IMR-90 (cell line): ENCODE measurements at regions not wholly inside any gene's neighbourhood (a gene's known extent, or its start where the extent isn't known, plus 50 kb on each side); places are given as distances from the start of the nearest gene placed in this dataset.

Experiments
- ATAC-seq: fragments of 200-7000 bp; cut with Tn5 transposase; 2 replicates; pipeline ENCODE4 v1.9.1; 2020; ENCODE audit warnings: low read depth, mild to moderate bottlenecking, moderate library complexity
- BruUV-seq: library from RNA; stranded (reverse); fragments of 400-500 nt; replicated peaks from 2 replicates; lab custom pipeline; 2021; lab: Mats Ljungman, UMichigan
- CTCF ChIA-PET: fragments of 300-600 bp; formaldehyde crosslinking; extraction: SDS; loops from one replicate; lab custom pipeline; 2021; ENCODE audit warnings: antibody characterized with exemption; lab: Yijun Ruan, JAX
- POLR2A ChIA-PET: fragments of 300-600 bp; sonication (Branson Sonifier 250); formaldehyde crosslinking; loops from one replicate; lab custom pipeline; 2022; ENCODE audit warnings: antibody characterized with exemption; ENCODE audit not compliant: unreplicated experiment; lab: Charles Lee
- DNase-seq: peaks from one replicate; pipeline ENCODE4 v3.0.0; 2013
- H2AFZ ChIP-seq: replicated peaks from 2 replicates; pipeline ENCODE3; 2013; ENCODE audit warnings: low read length, mild to moderate bottlenecking; ENCODE audit not compliant: poor library complexity
- H2AK5ac ChIP-seq: 2 replicates; pipeline ENCODE4 v1.6.1; 2013; ENCODE audit warnings: low read depth, low read length, inconsistent platforms
- H2AK9ac ChIP-seq: replicated peaks from 2 replicates; pipeline ENCODE3; 2013; ENCODE audit warnings: mild to moderate bottlenecking, low read depth, low read length, moderate library complexity; ENCODE audit not compliant: poor library complexity
- H2BK120ac ChIP-seq: 2 replicates; pipeline ENCODE4 v1.6.1; 2013; ENCODE audit warnings: low read depth, low read length, inconsistent platforms
- H2BK15ac ChIP-seq: 3 replicates; pipeline ENCODE4 v1.6.1; 2013; ENCODE audit warnings: low read depth, low read length, inconsistent platforms
- H2BK20ac ChIP-seq: 2 replicates; pipeline ENCODE4 v1.6.1; 2013; ENCODE audit warnings: low read depth, mild to moderate bottlenecking, inconsistent platforms, low read length, moderate library complexity
- H2BK5ac ChIP-seq: 2 replicates; pipeline ENCODE4 v1.6.1; 2013; ENCODE audit warnings: mild to moderate bottlenecking, low read depth, low read length, inconsistent platforms; ENCODE audit not compliant: poor library complexity, severe bottlenecking
- H3K14ac ChIP-seq: replicated peaks from 2 replicates; pipeline ENCODE4 v1.6.1; 2013; ENCODE audit warnings: low read depth, low read length, inconsistent platforms
- H3K18ac ChIP-seq: 2 replicates; pipeline ENCODE4 v1.6.1; 2013; ENCODE audit warnings: low read depth, low read length, control low read depth
- H3K23ac ChIP-seq: 2 replicates; pipeline ENCODE4 v1.6.1; 2013; ENCODE audit warnings: low read depth, low read length, inconsistent platforms
- H3K27ac ChIP-seq: 2 replicates; pipeline ENCODE4 v1.5.1; 2013; ENCODE audit warnings: mild to moderate bottlenecking, control low read depth, low read length; ENCODE audit not compliant: insufficient read depth
- H3K27me3 ChIP-seq: 2 replicates; pipeline ENCODE4 v1.6.1; 2013; ENCODE audit warnings: low read length; ENCODE audit not compliant: control insufficient read depth, insufficient read depth
- H3K36me3 ChIP-seq: 2 replicates; pipeline ENCODE4 v1.6.1; 2013; ENCODE audit warnings: low read length, mixed read lengths; ENCODE audit not compliant: control insufficient read depth, insufficient read depth
- H3K4ac ChIP-seq: 2 replicates; pipeline ENCODE4 v1.6.1; 2013; ENCODE audit warnings: low read depth, low read length, inconsistent platforms
- H3K4me1 ChIP-seq: 2 replicates; pipeline ENCODE4 v1.6.1; 2013; ENCODE audit warnings: low read length, mixed read lengths; ENCODE audit not compliant: control insufficient read depth, insufficient read depth
- H3K4me2 ChIP-seq: 2 replicates; pipeline ENCODE4 v1.6.1; 2013; ENCODE audit warnings: low read depth, mild to moderate bottlenecking, control low read depth, low read length, moderate library complexity
- H3K4me3 ChIP-seq: 2 replicates; pipeline ENCODE4 v1.5.1; 2013; ENCODE audit warnings: low read depth, mild to moderate bottlenecking, control low read depth, low read length, moderate library complexity; ENCODE audit not compliant: insufficient read depth
- H3K56ac ChIP-seq: 2 replicates; pipeline ENCODE4 v1.6.1; 2013; ENCODE audit warnings: low read length, inconsistent platforms; ENCODE audit not compliant: insufficient read depth; ENCODE audit errors: extremely low read depth
- H3K79me1 ChIP-seq, 2 experiments: 2 replicates each; pipeline ENCODE4 v1.6.1; 2013; ENCODE audit warnings: low read length in 2 of 2, inconsistent platforms in 1 of 2, low read depth in 1 of 2
- H3K9ac ChIP-seq: 2 replicates; pipeline ENCODE4 v1.6.1; 2013; ENCODE audit warnings: low read depth, low read length, control low read depth
- H3K9me1 ChIP-seq: 2 replicates; pipeline ENCODE4 v1.6.1; 2013; ENCODE audit warnings: low read length, inconsistent platforms; ENCODE audit not compliant: insufficient read depth
- H3K9me3 ChIP-seq: 2 replicates; pipeline ENCODE4 v1.6.1; 2013; ENCODE audit warnings: low read length; ENCODE audit not compliant: control insufficient read depth, insufficient read depth
- H4K20me1 ChIP-seq: 2 replicates; pipeline ENCODE4 v1.6.1; 2013; ENCODE audit warnings: low read length, inconsistent platforms; ENCODE audit not compliant: insufficient read depth
- H4K5ac ChIP-seq: 2 replicates; pipeline ENCODE4 v1.6.1; 2013; ENCODE audit warnings: mild to moderate bottlenecking, low read depth, low read length, control low read depth
- H4K8ac ChIP-seq, 2 experiments: 2 replicates each; pipeline ENCODE4 v1.6.1; 2013; ENCODE audit warnings: low read depth in 2 of 2, low read length in 2 of 2, control low read depth in 1 of 2, inconsistent platforms in 1 of 2
- H4K91ac ChIP-seq: 2 replicates; pipeline ENCODE4 v1.6.1; 2013; ENCODE audit warnings: low read depth, low read length, inconsistent platforms; ENCODE audit not compliant: insufficient read depth
- BHLHE40 ChIP-seq: fragments of 150-350 bp; IDR thresholded peaks from 2 replicates; pipeline ENCODE4 v1.6.1; 2016; ENCODE audit warnings: mild to moderate bottlenecking, low read depth, low read length
- CTCF ChIP-seq: conservative IDR thresholded peaks from 2 replicates; pipeline ENCODE4 v1.5.1; 2012; ENCODE audit warnings: mild to moderate bottlenecking, low read depth, low read length, improper control_type of control experiment
- MAFK ChIP-seq: IDR thresholded peaks from 2 replicates; pipeline ENCODE4 v1.6.1; 2012; ENCODE audit warnings: low read depth, low read length, improper control_type of control experiment
- MAZ ChIP-seq: IDR thresholded peaks from 2 replicates; pipeline ENCODE4 v1.6.1; 2012; ENCODE audit warnings: low read depth, mild to moderate bottlenecking, low read length, improper control_type of control experiment, moderate library complexity, borderline replicate concordance
- NFE2L2 ChIP-seq: fragments of 150-350 bp; IDR thresholded peaks from 2 replicates; pipeline ENCODE4 v1.6.1; 2016; ENCODE audit warnings: low read depth, mild to moderate bottlenecking, low read length
- POLR2A ChIP-seq: IDR thresholded peaks from 2 replicates; pipeline ENCODE4 v1.6.1; 2012; ENCODE audit warnings: mild to moderate bottlenecking, low read depth, low read length
- RCOR1 ChIP-seq: IDR thresholded peaks from 2 replicates; pipeline ENCODE4 v1.6.1; 2012; ENCODE audit warnings: mild to moderate bottlenecking, low read length, improper control_type of control experiment; ENCODE audit not compliant: insufficient replicate concordance
- SMC3 ChIP-seq: fragments of 150-350 bp; IDR thresholded peaks from 2 replicates; pipeline ENCODE4 v1.6.1; 2016; ENCODE audit warnings: low read depth, mild to moderate bottlenecking, antibody characterized with exemption, low read length, moderate library complexity
- USF2 ChIP-seq: fragments of 150-350 bp; IDR thresholded peaks from 2 replicates; pipeline ENCODE4 v1.6.1; 2017; ENCODE audit warnings: mild to moderate bottlenecking, antibody characterized with exemption, low read length, low read depth
- WGBS, 2 experiments: methylation state at CpG; one replicate each; pipeline versions ENCODE4 v1.1.5 to v1.1.7; 2013; ENCODE audit warnings: missing lambda C conversion rate in 2 of 2; ENCODE audit not compliant: insufficient read length in 1 of 2; ENCODE audit errors: extremely low coverage in 2 of 2; 5-methylcytosine and 5-hydroxymethylcytosine counted together
- dilution Hi-C: fragments of 300-500 bp; cut with HindIII; formaldehyde crosslinking; loops from one replicate; pipeline ENCODE4 v1.14.3; 2018; ENCODE audit warnings: low sequenced_read_pairs; ENCODE audit not compliant: unreplicated experiment
- in situ Hi-C: fragments of 300-500 bp; cut with MboI; formaldehyde crosslinking; loops from 3 replicates; pipeline ENCODE4 v1.14.3; 2019; ENCODE audit warnings: low sequenced_read_pairs, inconsistent platforms, mixed read lengths
- intact Hi-C: fragments of 100-400 bp; cut with micrococcal nuclease; formaldehyde crosslinking; loops from 2 replicates; pipeline ENCODE4 v1.10.0; 2022

- no peak overlapping the region for H2AK9ac ChIP-seq
- CTCF ChIA-PET = no interaction called here
- H3K9me3 ChIP-seq = peaks cover 2% of the 10 kb centered on the region; the same call in 1 of the 2 replicates
- H3K4me2 ChIP-seq = no peak overlapping the region
- DNase-seq = no peak
- no peaks in the 10 kb centered on the region for H3K79me1 ChIP-seq
- H3K23ac ChIP-seq = no peak overlapping the region
- WGBS, 2 experiments = no CpG with 5 or more reads among the region's 2 CpGs
- no peak overlapping the region for H3K14ac ChIP-seq
- no peak overlapping the region for H2AFZ ChIP-seq
- TF ChIP-seq NFE2L2 (no peak), MAFK (no peak), BHLHE40 (no peak), RCOR1 (no peak), MAZ (no peak), POLR2A (no peak), SMC3 (no peak), USF2 (no peak), CTCF (no peak)
- ATAC-seq = no peak
- H3K27ac ChIP-seq = no peak overlapping the region
- no peak overlapping the region for H3K4me3 ChIP-seq
- no peak overlapping the region for H2BK20ac ChIP-seq
- no peaks in the 10 kb centered on the region for H3K36me3 ChIP-seq
- no peaks in the 10 kb centered on the region for H4K20me1 ChIP-seq
- no peaks in the 10 kb centered on the region for H3K9me1 ChIP-seq
- H3K9ac ChIP-seq = no peak overlapping the region
- dilution Hi-C loops = no loop called here
- H3K18ac ChIP-seq = no peak overlapping the region
- H3K56ac ChIP-seq = no peak overlapping the region
- H4K5ac ChIP-seq = no peak overlapping the region
- no peaks in the 10 kb centered on the region for H3K27me3 ChIP-seq
- H2BK15ac ChIP-seq = no peak overlapping the region
- no peak overlapping the region for H4K8ac ChIP-seq
- H2BK5ac ChIP-seq = no peak overlapping the region
- H3K4me1 ChIP-seq = no peaks in the 10 kb centered on the region
- intact Hi-C loops = no loop called here
- H2BK120ac ChIP-seq = no peak overlapping the region
- POLR2A ChIA-PET = no interaction called here
- no peak overlapping the region for H3K4ac ChIP-seq
- BruUV-seq = no TSS peak
- in situ Hi-C loops = no loop called here
- H2AK5ac ChIP-seq = no peak overlapping the region
- H4K91ac ChIP-seq = no peak overlapping the region
Measured at GRCh38 chr7:7044806-7045205, 137.5 kb upstream of the C1GALT1 start.
